NCI-H2081 (cell line): ENCODE measurements at regions not wholly inside any gene's neighbourhood (a gene's known extent, or its start where the extent isn't known, plus 50 kb on each side); places are given as distances from the start of the nearest gene placed in this dataset.

ENCODE experiments used
- DNase-seq, 2 experiments: peaks; one replicate each; lab custom pipeline; 2025; lab: John Stamatoyannopoulos, UW

GRCh38 chr1:72649991-72650390 lies 367.7 kb upstream of the NEGR1 start:
- no peak for DNase-seq

- DNase-seq, result no peak
Measured at GRCh38 chr1:72649211-72649888, 367.0 kb upstream of the NEGR1 start.

GRCh38 chr1:72648465-72648864 lies 366.1 kb upstream of the NEGR1 start:
- DNase-seq, result no peak

GRCh38 chr1:72643142-72643541 lies 360.8 kb upstream of the NEGR1 start:
- no peak for DNase-seq

GRCh38 chr1:72637593-72637992 lies 355.3 kb upstream of the NEGR1 start:
- peak; percentile 17 to 65 for DNase-seq

GRCh38 chr1:72636631-72637030 lies 354.3 kb upstream of the NEGR1 start:
- DNase-seq, result peak; percentile 74 to 91

GRCh38 chr1:72635719-72636118 lies 353.4 kb upstream of the NEGR1 start:
- DNase-seq, result peak; percentile 23 to 58

GRCh38 chr1:72634946-72635345 lies 352.6 kb upstream of the NEGR1 start:
- DNase-seq, result peak; percentile 46 to 83

GRCh38 chr1:72631449-72631848 lies 349.1 kb upstream of the NEGR1 start:
- DNase-seq, result no peak

- DNase-seq, result peak; percentile 52 to 76
Measured at GRCh38 chr1:72623299-72623708, 341.0 kb upstream of the NEGR1 start.

GRCh38 chr1:72620453-72620852 lies 338.1 kb upstream of the NEGR1 start:
- DNase-seq, result no peak

GRCh38 chr1:72606216-72606810 lies 324.0 kb upstream of the NEGR1 start:
- no peak for DNase-seq

- DNase-seq, result no peak
Measured at GRCh38 chr1:72601035-72601674, 318.8 kb upstream of the NEGR1 start.

- no peak for DNase-seq
Measured at GRCh38 chr1:72586023-72586685, 303.8 kb upstream of the NEGR1 start.

GRCh38 chr1:72579629-72580028 lies 297.3 kb upstream of the NEGR1 start:
- DNase-seq, result no peak

GRCh38 chr1:72570815-72571214 lies 288.5 kb upstream of the NEGR1 start:
- no peak for DNase-seq

- no peak for DNase-seq
Measured at GRCh38 chr1:72568113-72568512, 285.8 kb upstream of the NEGR1 start.

GRCh38 chr1:72567521-72567920 lies 285.2 kb upstream of the NEGR1 start:
- DNase-seq, result no peak

GRCh38 chr1:72564749-72565148 lies 282.4 kb upstream of the NEGR1 start:
- DNase-seq, result no peak

GRCh38 chr1:72557446-72558049 lies 275.2 kb upstream of the NEGR1 start:
- no peak for DNase-seq

GRCh38 chr1:72547412-72547811 lies 265.1 kb upstream of the NEGR1 start:
- DNase-seq, result no peak

GRCh38 chr1:72540674-72541073 lies 258.3 kb upstream of the NEGR1 start:
- no peak for DNase-seq
